SK-N-SH (cell line): ENCODE measurements at regions not wholly inside any gene's neighbourhood (a gene's known extent, or its start where the extent isn't known, plus 50 kb on each side); places are given as distances from the start of the nearest gene placed in this dataset.

Source experiments
- CTCF ChIA-PET: fragments of 300-600, 350-600 bp; formaldehyde crosslinking; extraction: SDS; loops from one replicate; lab custom pipeline; 2021; lab: Yijun Ruan, JAX
- POLR2A ChIA-PET: fragments of 350-600 bp; sonication (Branson Sonifier 250); formaldehyde crosslinking; extraction: SDS; loops from one replicate; lab custom pipeline; 2020; ENCODE audit warnings: antibody characterized with exemption, inconsistent platforms; lab: Yijun Ruan, JAX
- DNase-seq: peaks from one replicate; pipeline ENCODE4 v3.0.0; 2012
- H2AFZ ChIP-seq: fragments of 200-600 bp; sonication (generic); 2 replicates; pipeline ENCODE4 v1.8.1; 2016; ENCODE audit warnings: antibody characterized with exemption, mild to moderate bottlenecking, low read depth
- H3F3A ChIP-seq: fragments of 200-600 bp; sonication (generic); replicated peaks from 2 replicates; pipeline ENCODE3; 2016; ENCODE audit warnings: antibody characterized with exemption, mild to moderate bottlenecking; ENCODE audit not compliant: insufficient read depth
- H3K27ac ChIP-seq, 2 experiments: fragments of 200-500 bp in 1 of 2; fragments of 200-600 bp in 1 of 2; sonication (Bioruptor generic) in 1 of 2; sonication (generic), shearing (Covaris generic) in 1 of 2; 2 replicates each; pipeline versions ENCODE4 v1.5.1 to v1.6.1; 2014 to 2016; ENCODE audit warnings: low read depth in 2 of 2, inconsistent platforms in 1 of 2, low read length in 1 of 2, mild to moderate bottlenecking in 1 of 2, mixed read lengths in 1 of 2
- H3K27me3 ChIP-seq: fragments of 200-600 bp; sonication (generic), shearing (Covaris generic); 2 replicates; pipeline ENCODE4 v1.6.1; 2016; ENCODE audit warnings: mixed run types; ENCODE audit not compliant: insufficient read depth
- H3K36me3 ChIP-seq, 2 experiments: fragments of 200-500 bp in 1 of 2; fragments of 200-600 bp in 1 of 2; sonication (Bioruptor generic) in 1 of 2; sonication (generic) in 1 of 2; replicated peaks in 1 of 2; 2 replicates each; pipeline versions ENCODE3 to v1.5.1; 2014 to 2016; ENCODE audit warnings: low read length in 1 of 2, mild to moderate bottlenecking in 1 of 2; ENCODE audit not compliant: insufficient read depth in 2 of 2, control insufficient read depth in 1 of 2
- H3K4me1 ChIP-seq, 2 experiments: fragments of 200-500 bp in 1 of 2; fragments of 200-600 bp in 1 of 2; sonication (Bioruptor generic) in 1 of 2; sonication (generic), shearing (Covaris generic) in 1 of 2; 2 replicates each; pipeline versions ENCODE4 v1.5.1 to v1.6.1; 2014 to 2016; ENCODE audit warnings: low read depth in 1 of 2, low read length in 1 of 2, mixed run types in 1 of 2; ENCODE audit not compliant: insufficient read depth in 2 of 2, control insufficient read depth in 1 of 2
- H3K4me2 ChIP-seq: fragments of 200-600 bp; sonication (generic), shearing (Covaris generic); 2 replicates; pipeline ENCODE4 v1.6.1; 2017; ENCODE audit warnings: mixed run types
- H3K4me3 ChIP-seq, 2 experiments: fragments of 200-500 bp in 1 of 2; fragments of 200-600 bp in 1 of 2; sonication (Bioruptor generic) in 1 of 2; sonication (generic), shearing (Covaris generic) in 1 of 2; 2 replicates each; pipeline versions ENCODE4 v1.5.1 to v1.8.1; 2014 to 2016; ENCODE audit warnings: low read depth in 2 of 2, inconsistent platforms in 1 of 2, low read length in 1 of 2, mild to moderate bottlenecking in 1 of 2, mixed read lengths in 1 of 2, moderate library complexity in 1 of 2
- H3K79me2 ChIP-seq: fragments of 200-600 bp; sonication (generic); 2 replicates; pipeline ENCODE4 v1.8.1; 2017; ENCODE audit warnings: mild to moderate bottlenecking; ENCODE audit not compliant: insufficient read depth
- H3K9ac ChIP-seq: fragments of 200-600 bp; sonication (generic); 2 replicates; pipeline ENCODE4 v1.6.1; 2017; ENCODE audit warnings: mixed run types
- H3K9me2 ChIP-seq: fragments of 200-600 bp; sonication (generic); 2 replicates; pipeline ENCODE4 v1.6.1; 2017; ENCODE audit warnings: mixed run types
- H3K9me3 ChIP-seq: fragments of 200-600 bp; sonication (generic); 2 replicates; pipeline ENCODE4 v1.6.1; 2017; ENCODE audit warnings: mixed run types, mild to moderate bottlenecking, moderate library complexity
- H4K20me1 ChIP-seq: fragments of 200-600 bp; sonication (generic); 2 replicates; pipeline ENCODE4 v1.6.1; 2017; ENCODE audit warnings: mild to moderate bottlenecking, mixed run types; ENCODE audit not compliant: insufficient read depth
- CHD2 ChIP-seq: fragments of 150-350 bp; IDR thresholded peaks from 2 replicates; pipeline ENCODE4 v1.6.1; 2018; ENCODE audit warnings: low read length; ENCODE audit not compliant: partially characterized antibody
- ELF1 ChIP-seq: IDR thresholded peaks from 2 replicates; pipeline ENCODE4 v1.4.0; 2012
- EZH2phosphoT487 ChIP-seq: fragments of 200-600 bp; sonication (generic); IDR thresholded peaks from 2 replicates; pipeline ENCODE4 v1.6.1; 2017; ENCODE audit warnings: low read depth, mixed run types, mild to moderate bottlenecking, antibody characterized with exemption, moderate library complexity, borderline replicate concordance
- FOSL2 ChIP-seq: IDR thresholded peaks from 2 replicates; pipeline ENCODE4 v1.4.0; 2012; ENCODE audit warnings: low read depth, mild to moderate bottlenecking, moderate library complexity, borderline replicate concordance
- FOXJ3 ChIP-seq: sonication (generic); formaldehyde crosslinking; IDR thresholded peaks from 2 replicates; pipeline ENCODE4 v1.5.1; 2020; ENCODE audit warnings: mild to moderate bottlenecking, missing genetic modification reagents
- FOXM1 ChIP-seq: IDR thresholded peaks from 2 replicates; pipeline ENCODE4 v1.4.0; 2012; ENCODE audit warnings: low read depth, mild to moderate bottlenecking
- MAX ChIP-seq: IDR thresholded peaks from 2 replicates; pipeline ENCODE4 v1.4.0; 2012; ENCODE audit warnings: low read depth
- MEF2A ChIP-seq: IDR thresholded peaks from 2 replicates; pipeline ENCODE4 v1.4.0; 2012; ENCODE audit warnings: low read depth, borderline replicate concordance
- NFIC ChIP-seq: IDR thresholded peaks from 2 replicates; pipeline ENCODE4 v1.4.0; 2012; ENCODE audit warnings: borderline replicate concordance
- NRF1 ChIP-seq: IDR thresholded peaks from 2 replicates; pipeline ENCODE4 v1.6.1; 2012; ENCODE audit warnings: low read depth, mild to moderate bottlenecking, low read length
- RCOR1 ChIP-seq: fragments of 150-350 bp; IDR thresholded peaks from 2 replicates; pipeline ENCODE4 v1.6.1; 2017; ENCODE audit warnings: antibody characterized with exemption, low read length
- REST ChIP-seq: IDR thresholded peaks from 2 replicates; pipeline ENCODE4 v1.6.1; 2012; ENCODE audit warnings: mild to moderate bottlenecking, low read depth, low read length, moderate library complexity
- RFX5 ChIP-seq: IDR thresholded peaks from 2 replicates; pipeline ENCODE4 v1.6.1; 2012; ENCODE audit warnings: mild to moderate bottlenecking, improper control_type of control experiment, low read length
- RXRA ChIP-seq: IDR thresholded peaks from 2 replicates; pipeline ENCODE4 v1.4.0; 2012; ENCODE audit warnings: low read depth, mild to moderate bottlenecking, borderline replicate concordance
- SIN3A ChIP-seq: IDR thresholded peaks from 2 replicates; pipeline ENCODE4 v1.6.1; 2012; ENCODE audit warnings: low read depth, mild to moderate bottlenecking, low read length, moderate library complexity, borderline replicate concordance
- TCF12 ChIP-seq: IDR thresholded peaks from 2 replicates; pipeline ENCODE4 v1.4.0; 2012
- USF1 ChIP-seq: IDR thresholded peaks from 2 replicates; pipeline ENCODE4 v1.4.0; 2012; ENCODE audit warnings: low read depth, borderline replicate concordance
- USF2 ChIP-seq: fragments of 150-350 bp; IDR thresholded peaks from 2 replicates; pipeline ENCODE4 v1.6.1; 2017; ENCODE audit warnings: antibody characterized with exemption, low read length, low read depth, borderline replicate concordance
- YY1 ChIP-seq: IDR thresholded peaks from 2 replicates; pipeline ENCODE4 v1.4.0; 2012; ENCODE audit warnings: low read depth, mild to moderate bottlenecking
- WGBS: methylation state at CpG from one replicate; pipeline ENCODE4 v1.1.6; 2017; ENCODE audit warnings: low lambda C conversion rate; 5-methylcytosine and 5-hydroxymethylcytosine counted together

GRCh38 chr2:66830881-66831280 is 396.0 kb downstream of the MEIS1 start (continued):
- no peak for TF ChIP-seq RXRA
- no peak for TF ChIP-seq FOSL2

GRCh38 chr2:66832646-66833435 is 397.9 kb downstream of the MEIS1 start:
- Histone ChIP-seq H3K9me2 (no peaks in the 10 kb centered on the region), H3K9ac (no peak overlapping the region), H4K20me1 (no peaks in the 10 kb centered on the region), H3K79me2 (no peaks in the 10 kb centered on the region), H3K4me1 (no peaks in the 10 kb centered on the region), H3K27me3 (no peaks in the 10 kb centered on the region), H3K36me3 (no peaks in the 10 kb centered on the region), H3K9me3 (no peaks in the 10 kb centered on the region), H3F3A (no peaks in the 10 kb centered on the region), H3K4me2 (no peak overlapping the region), H3K4me3 (no peak overlapping the region), H3K27ac (no peak overlapping the region), H2AFZ (no peak overlapping the region)
- 46% methylated on average over 4 of the region's 4 CpGs for WGBS
- no peak for DNase-seq
- CTCF ChIA-PET: interaction anchor here (0.6 to 1.3 kb wide), 3 partner anchors 8 to 17 kb away, joined by 3 read pairs; no protein-coding TSS in a partner anchor
- TF ChIP-seq FOXJ3 (CRISPR knock-in tag): no peak
- no peak for TF ChIP-seq USF2
- TF ChIP-seq CHD2: no peak
- no peak for TF ChIP-seq RCOR1
- TF ChIP-seq YY1: no peak
- TF ChIP-seq NFIC: no peak
- no peak for TF ChIP-seq FOXM1
- POLR2A ChIA-PET: no interaction called here

GRCh38 chr2:66834859-66835258 is 399.9 kb downstream of the MEIS1 start:
- H3K9me3 ChIP-seq: no peaks in the 10 kb centered on the region
- H3K4me3 ChIP-seq: no peak overlapping the region
- H2AFZ ChIP-seq: no peak overlapping the region
- no peaks in the 10 kb centered on the region for H3K36me3 ChIP-seq
- no peak overlapping the region for H3K27ac ChIP-seq
- DNase-seq: no peak
- no peaks in the 10 kb centered on the region for H3K9me2 ChIP-seq
- no peak overlapping the region for H3K4me2 ChIP-seq
- WGBS: 83% methylated on average over 4 of the region's 4 CpGs
- H4K20me1 ChIP-seq: no peaks in the 10 kb centered on the region
- POLR2A ChIA-PET: no interaction called here
- H3K27me3 ChIP-seq: no peaks in the 10 kb centered on the region
- no peak overlapping the region for H3K9ac ChIP-seq
- peaks cover 8% of the 10 kb centered on the region for H3F3A ChIP-seq
- H3K4me1 ChIP-seq: peaks cover 0 to 5% of the 10 kb centered on the region in 2 experiments; a peak in 1 of 4 replicates
- CTCF ChIA-PET: interaction anchor here (0.8 to 1.6 kb wide), 2 partner anchors 25 to 32 kb away, joined by 3 to 5 read pairs; no protein-coding TSS in a partner anchor
- H3K79me2 ChIP-seq: no peaks in the 10 kb centered on the region
- no peak for TF ChIP-seq REST
- TF ChIP-seq SIN3A: no peak
- TF ChIP-seq ELF1: no peak
- TF ChIP-seq EZH2phosphoT487: no peak
- TF ChIP-seq NRF1: no peak
- TF ChIP-seq RFX5: no peak
- no peak for TF ChIP-seq USF1
- TF ChIP-seq FOSL2: no peak
- no peak for TF ChIP-seq RXRA
- TF ChIP-seq MAX: no peak
- no peak for TF ChIP-seq TCF12
- no peak for TF ChIP-seq MEF2A
